ENCODE measurements at regions not wholly inside any gene's neighbourhood (a gene's known extent, or its start where the extent isn't known, plus 50 kb on each side); places are given as distances from the start of the nearest gene placed in this dataset.

DNA sequence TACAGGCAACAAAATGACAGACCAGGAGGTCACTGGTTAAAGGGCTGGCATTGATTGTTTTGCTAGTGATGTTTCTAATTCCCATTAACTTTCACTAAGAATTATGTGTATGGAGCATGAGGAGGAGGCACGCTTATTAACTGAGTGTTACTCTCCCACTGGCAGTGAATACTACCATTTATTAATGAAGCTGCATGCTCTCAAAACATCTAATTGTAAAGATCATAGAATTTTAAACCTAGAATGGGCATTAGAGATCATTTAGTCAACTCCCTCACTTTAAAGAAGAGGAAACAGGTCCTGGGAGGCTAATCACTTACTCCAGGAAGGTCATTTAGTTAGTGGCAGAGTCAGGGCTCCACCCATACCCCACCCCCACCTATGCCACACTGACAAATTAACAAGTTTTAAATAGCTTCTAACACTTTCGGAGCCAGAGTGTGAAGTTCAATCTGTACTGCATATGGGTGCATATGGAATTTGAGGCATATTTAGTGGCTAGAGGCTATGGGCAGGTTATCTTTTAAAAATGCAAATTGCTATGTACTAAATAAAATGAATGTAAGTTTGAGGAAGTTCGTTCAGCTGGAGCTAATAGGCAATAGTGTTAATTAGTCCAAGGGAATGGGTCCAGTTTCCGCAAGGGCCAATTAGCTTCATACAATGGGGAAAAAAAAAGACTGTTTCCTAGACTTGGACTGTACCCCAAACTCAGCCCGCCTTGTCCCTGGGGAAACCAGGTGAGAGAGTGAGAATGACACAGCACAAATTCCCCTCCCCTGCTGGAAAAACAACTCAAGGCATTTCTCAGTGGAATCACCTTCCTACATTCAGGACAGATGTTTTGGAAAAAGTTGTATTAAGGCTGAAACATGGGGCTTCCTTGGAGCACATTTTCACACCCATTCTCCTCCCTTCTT lies 178.8 kb downstream of the ICOS start:
- TF ChIP-seq EZH2 (IDR thresholded peaks at IDR 0.05; ENCODE audit: low read depth, unreplicated experiment) (no peak), CTCF (conservative IDR thresholded peaks at IDR 0.05; ENCODE audit: low read depth in 2 of 2) (no peak), POLR2AphosphoS5 (IDR thresholded peaks at IDR 0.05; ENCODE audit: low read depth) (no peak), JUNB (IDR thresholded peaks at IDR 0.05; ENCODE audit: unreplicated experiment) (no peak), CREB1 (CRISPR knock-in tag; IDR thresholded peaks at IDR 0.05; ENCODE audit: low read depth) (no peak), ZNF114 (CRISPR knock-in tag; IDR thresholded peaks at IDR 0.05) (no peak), EZH2phosphoT487 (IDR thresholded peaks at IDR 0.05; ENCODE audit: unreplicated experiment) (no peak), ZNF331 (CRISPR knock-in tag; IDR thresholded peaks at IDR 0.05; ENCODE audit: low read depth) (no peak), NANOG (IDR thresholded peaks at IDR 0.05; ENCODE audit: borderline replicate concordance) (no peak), ETS1 (IDR thresholded peaks at IDR 0.05) (no peak)
- TF ChIP-seq, protein P1, sequence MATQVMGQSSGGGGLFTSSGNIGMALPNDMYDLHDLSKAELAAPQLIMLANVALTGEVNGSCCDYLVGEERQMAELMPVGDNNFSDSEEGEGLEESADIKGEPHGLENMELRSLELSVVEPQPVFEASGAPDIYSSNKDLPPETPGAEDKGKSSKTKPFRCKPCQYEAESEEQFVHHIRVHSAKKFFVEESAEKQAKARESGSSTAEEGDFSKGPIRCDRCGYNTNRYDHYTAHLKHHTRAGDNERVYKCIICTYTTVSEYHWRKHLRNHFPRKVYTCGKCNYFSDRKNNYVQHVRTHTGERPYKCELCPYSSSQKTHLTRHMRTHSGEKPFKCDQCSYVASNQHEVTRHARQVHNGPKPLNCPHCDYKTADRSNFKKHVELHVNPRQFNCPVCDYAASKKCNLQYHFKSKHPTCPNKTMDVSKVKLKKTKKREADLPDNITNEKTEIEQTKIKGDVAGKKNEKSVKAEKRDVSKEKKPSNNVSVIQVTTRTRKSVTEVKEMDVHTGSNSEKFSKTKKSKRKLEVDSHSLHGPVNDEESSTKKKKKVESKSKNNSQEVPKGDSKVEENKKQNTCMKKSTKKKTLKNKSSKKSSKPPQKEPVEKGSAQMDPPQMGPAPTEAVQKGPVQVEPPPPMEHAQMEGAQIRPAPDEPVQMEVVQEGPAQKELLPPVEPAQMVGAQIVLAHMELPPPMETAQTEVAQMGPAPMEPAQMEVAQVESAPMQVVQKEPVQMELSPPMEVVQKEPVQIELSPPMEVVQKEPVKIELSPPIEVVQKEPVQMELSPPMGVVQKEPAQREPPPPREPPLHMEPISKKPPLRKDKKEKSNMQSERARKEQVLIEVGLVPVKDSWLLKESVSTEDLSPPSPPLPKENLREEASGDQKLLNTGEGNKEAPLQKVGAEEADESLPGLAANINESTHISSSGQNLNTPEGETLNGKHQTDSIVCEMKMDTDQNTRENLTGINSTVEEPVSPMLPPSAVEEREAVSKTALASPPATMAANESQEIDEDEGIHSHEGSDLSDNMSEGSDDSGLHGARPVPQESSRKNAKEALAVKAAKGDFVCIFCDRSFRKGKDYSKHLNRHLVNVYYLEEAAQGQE (IDR thresholded peaks at IDR 0.05; ENCODE audit: unreplicated experiment), result no peak

Data from GM23338 (cell line).